IPS-NIHi7 (cell line): ENCODE measurements at regions not wholly inside any gene's neighbourhood (a gene's known extent, or its start where the extent isn't known, plus 50 kb on each side); places are given as distances from the start of the nearest gene placed in this dataset.
"Not testable (repeated sequence)": the region's sequence is repeated elsewhere in the genome, so short reads cannot be mapped to it uniquely, and the experiment has no call there.

Experiments used
- DNase-seq: peaks from one replicate; pipeline ENCODE4 v3.0.0; 2012; ENCODE audit warnings: mixed read lengths; ENCODE audit errors: extremely low spot score

- no peak for DNase-seq
These were observed 114.7 kb upstream of the INTU start for GRCh38 chr4:127518046-127518445.

DNA sequence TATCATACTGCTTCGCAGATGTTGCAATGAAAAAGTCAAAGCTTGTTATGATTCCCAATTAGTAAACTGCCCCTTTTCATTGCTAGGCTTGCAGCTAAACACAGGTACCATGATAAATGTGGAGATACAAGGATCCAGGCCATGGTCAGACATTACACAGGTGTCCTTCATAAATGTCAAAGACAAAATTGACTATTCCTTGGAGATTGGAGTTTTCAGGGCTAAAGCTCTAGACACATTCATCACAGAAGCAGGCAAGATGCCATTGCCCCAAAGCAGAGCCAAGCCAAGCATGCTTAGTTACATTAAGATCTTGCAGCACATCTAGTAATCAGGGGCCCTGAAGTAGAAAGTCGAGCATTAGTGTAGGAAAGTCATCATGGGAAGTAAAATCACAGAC lies 111.3 kb upstream of the INTU start:
- no peak for DNase-seq

- DNase-seq = no peak
These were observed 109.4 kb upstream of the INTU start for GRCh38 chr4:127523369-127523768.

- DNase-seq = no peak
These were observed 107.1 kb upstream of the INTU start for GRCh38 chr4:127525608-127526007.

- DNase-seq = no peak
These were observed 104.5 kb upstream of the INTU start for GRCh38 chr4:127528302-127528701.

- not testable (repeated sequence) for DNase-seq
These were observed 102.9 kb upstream of the INTU start for GRCh38 chr4:127529879-127530278.

DNA sequence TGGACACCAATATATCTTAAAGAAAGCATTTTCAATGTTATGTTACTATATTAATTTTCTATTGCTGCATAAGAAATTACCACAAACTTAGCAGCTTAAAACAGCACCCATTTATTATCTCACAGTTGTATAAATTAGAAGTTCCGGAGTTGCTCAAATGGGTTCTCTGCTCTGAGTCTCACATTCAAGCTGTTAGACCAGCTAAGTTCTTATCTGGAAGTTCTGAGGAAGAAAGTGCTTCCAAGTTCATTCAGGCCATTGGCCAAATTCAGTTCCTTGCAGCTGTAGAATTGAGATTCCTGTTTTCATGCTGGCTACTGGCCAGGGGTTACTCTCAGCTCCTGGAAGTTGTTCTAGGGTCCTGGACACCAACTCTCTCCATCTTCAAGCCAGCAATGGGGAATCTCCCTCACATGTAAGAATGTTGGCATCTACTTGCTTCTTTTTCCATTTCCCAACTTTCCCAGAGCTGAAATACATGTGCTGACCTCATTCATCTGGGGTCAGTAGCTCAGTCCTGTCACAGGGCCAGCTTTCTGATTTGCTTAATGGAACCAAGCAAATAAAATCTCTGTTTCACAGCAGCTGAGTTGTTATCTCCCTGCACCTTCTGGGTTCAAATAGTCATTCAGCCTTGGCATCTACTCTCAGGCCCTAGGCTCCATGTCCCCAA lies 99.6 kb upstream of the INTU start:
- DNase-seq = no peak

- DNase-seq = no peak
These were observed 98.5 kb upstream of the INTU start for GRCh38 chr4:127534041-127534825.

DNA sequence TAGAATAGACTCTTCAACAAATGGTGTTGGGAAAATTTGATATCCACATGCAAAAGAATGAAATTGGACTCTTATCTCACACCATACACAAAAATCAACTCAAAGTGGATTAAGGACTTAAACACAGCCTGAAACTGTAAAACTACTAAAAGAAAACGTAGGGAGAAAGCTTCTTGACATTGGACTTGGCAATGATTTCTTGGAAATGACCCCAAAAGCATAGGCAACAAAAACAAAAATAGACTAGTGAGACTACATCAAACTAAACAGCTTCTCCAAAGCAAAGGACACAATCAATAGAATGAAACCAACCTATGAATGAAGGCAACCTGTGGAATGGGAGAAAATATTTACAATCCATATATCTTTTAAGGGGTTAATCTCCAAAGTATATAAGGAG lies 94.7 kb upstream of the INTU start:
- DNase-seq = no peak

DNA sequence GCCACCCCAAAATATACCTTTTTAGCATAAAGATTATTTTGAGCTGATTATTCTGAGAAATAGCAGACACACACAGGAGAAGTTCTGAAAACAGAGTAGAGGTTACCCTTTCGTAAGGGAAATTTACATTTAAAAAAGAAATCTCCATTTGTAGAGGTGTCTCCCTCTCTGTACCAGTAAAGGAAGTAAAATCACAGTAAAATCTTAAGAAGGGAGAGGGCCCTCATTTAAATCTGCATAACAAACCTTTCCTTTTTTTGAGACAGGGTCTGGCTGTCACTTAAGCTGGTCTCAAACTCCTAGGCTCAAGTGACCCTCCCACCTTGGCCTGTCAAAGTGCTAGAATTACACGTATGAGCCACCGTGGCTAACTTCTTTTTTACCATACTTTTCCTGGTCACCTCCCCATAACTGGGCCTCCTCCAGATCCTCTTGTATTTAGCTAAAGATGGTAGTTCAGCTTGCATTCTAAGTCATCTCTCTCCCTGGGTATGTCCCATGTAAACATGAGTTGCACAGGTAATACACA lies 92.2 kb upstream of the INTU start:
- DNase-seq = no peak

- DNase-seq = no peak
These were observed 87.5 kb upstream of the INTU start for GRCh38 chr4:127545271-127545670.

DNA sequence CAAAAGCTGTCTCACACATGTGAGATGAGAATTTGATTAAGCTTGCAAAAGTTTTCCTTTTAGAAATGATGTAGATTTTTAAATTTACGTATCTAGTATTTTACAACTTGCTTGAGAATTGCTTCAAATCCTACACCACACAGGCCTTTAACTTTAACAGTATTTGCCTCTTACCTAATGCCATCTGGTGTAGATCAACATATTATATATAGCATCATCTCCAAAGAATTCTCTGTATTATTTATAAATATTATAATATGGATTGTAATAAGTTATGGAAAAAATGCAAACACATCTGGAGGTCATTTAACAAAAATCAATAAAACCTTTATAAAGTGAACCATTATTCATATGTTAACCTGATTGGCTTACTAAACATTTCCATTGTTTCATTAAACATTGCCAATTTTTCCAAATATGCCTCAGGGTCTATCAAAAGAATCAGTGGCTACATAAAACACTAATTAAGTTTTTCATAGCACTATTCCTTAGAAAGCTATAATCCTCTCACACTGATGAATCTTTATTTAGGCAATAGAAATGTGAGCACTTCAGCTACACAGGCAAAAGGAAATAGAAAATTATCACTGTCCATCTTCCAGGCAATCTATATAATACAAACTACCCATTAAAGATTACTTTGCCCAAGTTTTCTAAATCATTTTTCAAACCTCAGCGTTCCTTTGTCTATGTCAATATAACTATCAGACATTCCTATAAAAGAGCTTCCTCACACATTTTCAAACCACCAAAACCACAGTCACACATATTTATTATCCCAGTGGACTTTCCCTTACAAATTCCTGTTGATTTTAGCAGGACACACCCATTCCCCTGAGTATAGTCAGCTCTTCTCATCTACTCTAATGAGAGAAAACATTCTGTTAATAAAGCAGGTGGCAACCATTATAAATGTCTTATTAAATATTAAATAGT lies 83.5 kb upstream of the INTU start:
- DNase-seq = no peak

DNA sequence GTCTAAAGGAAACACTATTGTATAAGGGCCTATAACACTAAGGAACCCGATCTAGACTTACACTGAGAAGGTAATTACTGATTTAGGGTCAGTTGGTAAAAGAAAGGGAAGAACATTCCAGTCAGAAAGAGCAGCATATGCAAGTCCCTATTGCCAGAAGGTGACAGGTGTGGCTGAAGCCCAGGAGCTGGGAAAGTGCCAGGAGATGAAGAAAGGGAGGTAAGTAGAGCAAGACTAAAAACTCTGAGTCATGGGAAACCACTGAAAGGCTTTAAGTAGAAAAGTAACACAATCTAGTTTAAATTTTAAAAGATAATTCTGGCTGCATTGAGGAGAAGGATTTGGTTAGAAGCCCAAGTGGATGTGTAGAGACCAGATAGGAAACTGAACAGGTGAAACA lies 77.7 kb upstream of the INTU start:
- DNase-seq = no peak

DNA sequence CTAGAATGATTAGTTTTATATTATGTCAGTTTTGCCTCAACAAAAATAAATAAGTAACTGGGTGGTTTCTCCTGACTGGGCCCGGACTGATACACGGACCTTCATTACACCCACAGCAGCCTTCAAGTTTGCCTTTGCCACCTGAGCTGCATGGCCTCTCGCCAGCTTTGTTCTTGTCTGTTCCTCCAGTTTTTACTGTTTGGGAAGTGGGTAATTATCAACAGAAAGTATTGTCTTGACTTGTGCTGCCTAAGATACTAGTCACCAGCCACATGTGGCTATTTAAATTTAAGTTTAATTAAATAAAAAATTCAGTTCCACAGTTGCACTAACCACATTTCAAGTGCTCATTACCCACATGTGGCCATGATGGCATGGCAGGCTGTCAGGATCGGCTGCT lies 74.7 kb upstream of the INTU start:
- DNase-seq = no peak

DNA sequence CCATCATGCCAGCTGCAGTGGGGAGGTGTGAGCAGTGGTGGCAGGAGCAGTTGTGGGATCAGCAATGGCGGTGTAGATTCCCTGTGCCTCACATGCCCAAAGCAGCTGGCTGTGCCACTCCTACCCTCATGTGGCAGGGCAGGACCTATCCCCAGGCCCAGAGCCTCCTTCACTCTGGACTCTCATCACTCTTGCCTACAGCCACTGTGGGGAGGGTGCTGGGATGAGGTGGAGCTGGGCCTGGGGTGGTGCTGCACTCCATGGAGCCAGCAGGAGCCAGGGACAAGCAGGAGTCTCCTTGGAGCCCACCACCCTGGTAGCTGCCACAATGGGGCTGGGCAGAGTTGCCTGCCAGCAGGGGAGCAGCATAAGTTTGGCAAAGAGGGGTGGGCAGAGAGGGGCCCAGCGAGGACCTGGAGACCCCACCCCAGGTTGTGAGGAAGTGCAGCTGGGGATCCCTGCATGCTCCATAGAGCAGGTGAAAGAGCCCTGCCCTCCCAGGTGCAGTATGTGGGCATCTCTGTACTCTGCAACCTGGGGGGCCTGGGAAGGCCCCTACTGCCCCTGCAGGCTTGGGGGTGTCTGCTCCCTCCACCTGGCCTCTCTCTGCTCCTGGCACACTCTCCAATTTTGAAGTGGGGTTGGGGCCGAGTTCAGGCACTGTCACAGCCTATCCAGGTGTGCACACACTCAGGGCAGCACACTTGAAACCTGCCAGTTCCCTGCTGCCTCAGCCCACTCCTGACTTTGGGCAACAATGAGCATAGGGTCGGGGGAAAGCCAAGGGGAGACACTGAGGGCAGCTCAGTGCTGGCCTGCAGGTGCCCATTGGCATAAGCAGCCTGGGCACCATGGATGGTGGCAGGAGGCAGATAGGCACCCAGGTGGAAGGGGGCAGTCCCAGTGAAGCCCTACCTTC lies 74.0 kb upstream of the INTU start:
- no peak for DNase-seq

DNA sequence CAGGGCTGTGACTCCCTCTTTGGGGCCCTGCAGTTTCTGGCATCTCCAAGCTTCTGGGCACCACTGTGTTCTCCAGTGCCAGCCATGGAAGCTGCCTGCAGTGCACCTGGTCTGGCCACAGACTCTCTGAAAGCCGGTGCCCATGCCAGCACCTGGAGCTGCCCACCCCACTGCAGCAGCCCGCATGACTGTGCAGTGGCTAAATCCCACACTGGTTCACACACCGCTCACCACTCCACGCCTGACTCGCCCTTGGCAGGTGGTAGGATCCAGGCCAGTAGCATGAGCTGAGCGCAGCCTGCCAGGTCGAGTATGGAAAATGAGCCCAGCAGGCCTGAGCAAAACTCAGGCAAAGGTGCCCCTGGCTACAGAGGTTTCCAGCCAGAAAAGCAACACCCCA lies 72.8 kb upstream of the INTU start:
- no peak for DNase-seq

GRCh38 chr4:127560755-127561154 lies 72.0 kb upstream of the INTU start:
- DNase-seq = no peak

- peak; percentile 25 for DNase-seq
These were observed 58.1 kb upstream of the INTU start for GRCh38 chr4:127574643-127575042.

GRCh38 chr4:127575888-127576287 lies 56.9 kb upstream of the INTU start:
- DNase-seq = no peak

DNA sequence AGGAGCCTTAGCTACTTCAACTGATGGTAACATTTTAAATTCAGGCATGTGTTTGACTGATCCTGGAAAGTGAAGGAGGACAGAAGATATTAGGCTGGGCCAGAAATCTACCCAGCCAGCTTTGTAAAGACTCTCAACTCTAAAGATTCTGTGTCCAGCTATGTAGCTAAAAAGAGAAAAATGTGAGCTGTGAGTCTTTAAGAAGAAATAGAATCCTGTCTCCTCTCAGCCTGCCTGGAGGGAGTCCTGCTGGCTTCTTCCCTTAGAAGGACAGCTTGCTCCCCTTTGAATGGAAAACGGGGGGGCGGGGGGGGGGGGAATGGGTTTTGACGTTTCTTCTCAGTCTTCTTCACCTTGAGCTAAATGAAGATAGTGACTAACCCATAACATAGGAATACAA lies 54.3 kb upstream of the INTU start:
- no peak for DNase-seq

DNA sequence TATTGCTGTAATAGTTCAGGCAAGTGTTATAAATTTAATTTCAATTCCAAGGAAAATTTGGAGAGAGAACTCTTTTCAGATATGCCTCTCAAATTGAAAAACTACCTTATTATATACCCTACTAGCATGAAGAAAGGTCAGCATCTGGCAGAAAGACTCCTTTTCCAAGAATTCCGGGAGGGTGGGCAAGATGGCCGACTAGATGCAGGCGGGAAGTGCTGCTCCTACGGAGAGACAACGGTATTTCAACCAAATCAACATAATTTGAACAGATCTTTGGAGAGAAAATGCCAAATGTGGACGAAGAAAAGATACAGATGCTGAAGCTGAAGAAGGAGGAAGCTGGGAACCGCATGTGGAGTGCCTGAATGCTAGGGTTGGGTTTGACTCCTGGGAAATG lies 53.8 kb upstream of the INTU start:
- no peak for DNase-seq
